ENCODE measurements at regions not wholly inside any gene's neighbourhood (a gene's known extent, or its start where the extent isn't known, plus 50 kb on each side); places are given as distances from the start of the nearest gene placed in this dataset.

DNA sequence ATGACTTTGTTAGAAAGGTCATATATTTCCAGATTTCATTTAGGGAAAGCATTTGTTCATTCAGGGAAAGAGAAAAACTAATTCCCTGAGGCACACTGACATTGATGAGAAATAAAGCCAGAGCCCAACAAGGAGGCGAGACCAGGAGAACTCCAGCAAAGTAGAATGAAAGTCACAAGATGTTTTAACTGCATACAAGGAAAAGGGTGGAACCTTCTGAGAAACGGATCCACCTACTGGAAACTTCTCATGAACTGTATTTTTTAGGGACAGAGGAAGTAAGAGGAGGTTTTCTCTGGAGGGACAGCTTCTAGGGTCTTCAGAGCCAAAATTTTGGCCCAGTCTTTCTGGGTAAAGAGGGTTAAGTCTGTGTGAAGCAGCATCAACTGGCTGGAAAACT lies 548.2 kb upstream of the PIK3C3 start:
- no peak overlapping the region for H3K27ac ChIP-seq
- DNase-seq (ENCODE audit: low read depth, low spot score), result no peak

DNA sequence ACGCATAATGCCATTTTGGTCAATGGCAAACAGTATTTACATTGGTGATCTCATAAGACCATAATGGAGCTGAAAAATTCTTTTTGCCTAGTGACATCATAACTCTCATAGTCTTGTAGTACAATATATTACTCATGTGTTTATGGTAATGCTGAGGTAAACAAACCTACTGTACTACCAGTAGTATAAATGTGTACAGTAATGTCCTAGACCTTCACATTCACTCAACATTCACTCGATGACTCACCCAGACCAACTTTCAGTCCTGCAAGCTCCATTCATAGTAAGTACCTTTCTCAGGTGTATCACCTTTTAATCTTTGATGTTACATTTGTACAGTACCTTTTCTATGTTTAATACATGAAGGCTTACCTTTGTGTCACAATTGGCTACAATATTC lies 558.2 kb upstream of the PIK3C3 start:
- no peak overlapping the region for H3K27ac ChIP-seq
- DNase-seq (ENCODE audit: low read depth, low spot score), result peak; percentile 39

DNA sequence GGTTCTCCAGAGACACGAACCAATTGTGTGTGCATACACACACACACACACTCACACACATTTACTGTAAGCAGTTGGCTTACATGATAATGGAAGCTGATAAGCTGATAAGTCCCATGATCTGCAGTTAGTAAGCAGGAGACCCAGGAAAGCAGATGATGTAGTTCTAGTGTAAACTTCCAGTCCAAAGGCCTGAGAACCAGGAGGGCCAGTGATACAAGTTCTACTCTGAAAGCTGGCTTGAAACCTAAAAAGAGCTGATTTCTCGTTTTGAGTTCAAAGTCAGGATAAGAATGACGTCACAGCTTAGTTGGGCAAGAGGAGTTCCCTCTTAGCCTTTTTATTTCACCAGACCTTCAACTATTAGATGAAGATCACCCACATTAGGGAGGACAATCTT lies 558.8 kb upstream of the PIK3C3 start:
- no peak overlapping the region for H3K27ac ChIP-seq
- DNase-seq (ENCODE audit: low read depth, low spot score), result no peak

DNA sequence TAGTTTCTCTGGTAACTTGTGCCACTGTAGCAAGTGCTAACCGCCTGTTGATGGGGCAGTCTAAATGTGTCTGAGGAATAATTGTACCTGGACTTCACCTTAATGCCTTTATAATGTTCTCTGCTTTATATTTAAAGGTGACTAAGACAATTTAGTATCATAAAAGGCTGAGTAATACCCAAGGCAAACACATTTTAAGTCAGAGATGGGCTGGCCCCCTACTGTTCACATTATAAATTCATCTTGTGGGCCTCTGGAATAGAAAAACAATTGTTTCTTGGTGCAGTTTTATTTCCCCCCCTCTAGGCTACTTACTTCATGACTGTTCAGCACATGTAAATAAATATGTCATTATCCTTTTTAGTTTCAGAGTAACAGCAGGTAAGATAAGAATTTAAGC lies 559.3 kb upstream of the PIK3C3 start:
- H3K27ac ChIP-seq, result no peak overlapping the region
- DNase-seq (ENCODE audit: low read depth, low spot score), result no peak

DNA sequence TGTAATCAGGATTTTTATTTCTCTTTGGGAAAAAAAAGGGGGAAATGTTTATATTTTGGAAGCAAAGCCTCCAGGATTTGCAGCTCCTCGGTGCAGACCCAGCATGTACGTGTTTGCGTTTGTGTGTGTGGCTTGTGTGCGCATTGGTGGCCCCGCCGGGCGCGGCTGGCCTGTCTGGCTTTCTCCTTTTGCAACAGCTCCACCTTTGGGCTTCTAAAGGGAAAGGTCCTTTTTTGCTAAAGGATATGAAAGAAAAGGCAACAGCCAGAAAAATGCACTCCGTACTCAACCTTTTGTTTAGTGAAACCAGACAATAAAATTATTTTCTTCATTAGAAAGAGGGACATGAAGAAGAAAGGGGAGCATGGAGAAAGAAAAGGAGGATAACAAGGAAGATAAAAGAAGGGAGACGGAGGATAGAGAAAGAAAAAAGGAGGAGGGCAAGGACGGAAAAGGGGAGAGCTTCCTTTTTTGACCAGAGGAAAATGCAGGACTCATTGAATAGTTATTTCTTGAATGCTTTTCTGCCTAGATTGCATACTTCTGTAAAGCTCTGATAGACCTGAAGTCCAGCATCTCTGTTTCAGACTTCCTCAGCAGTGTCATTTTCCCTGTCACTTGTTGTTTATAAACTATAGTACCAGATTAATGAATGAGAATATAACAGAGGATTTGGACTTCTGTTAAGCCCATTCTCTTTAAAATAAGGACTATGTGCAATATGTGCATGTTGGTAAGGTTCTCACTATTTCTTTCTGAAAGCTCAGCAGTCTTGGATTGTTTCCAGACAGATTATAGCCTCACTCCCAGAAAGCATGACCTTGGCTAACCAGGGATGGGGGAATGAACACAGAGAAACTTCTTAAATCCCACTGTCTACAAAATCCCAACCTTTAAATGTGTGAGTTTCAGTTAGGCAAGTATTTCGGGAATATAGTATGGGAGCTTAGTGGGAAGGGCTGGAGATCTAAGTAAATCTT lies 563.1 kb upstream of the PIK3C3 start:
- DNase-seq (ENCODE audit: low read depth, low spot score), result no peak
- H3K27ac ChIP-seq, result no peak overlapping the region

DNA sequence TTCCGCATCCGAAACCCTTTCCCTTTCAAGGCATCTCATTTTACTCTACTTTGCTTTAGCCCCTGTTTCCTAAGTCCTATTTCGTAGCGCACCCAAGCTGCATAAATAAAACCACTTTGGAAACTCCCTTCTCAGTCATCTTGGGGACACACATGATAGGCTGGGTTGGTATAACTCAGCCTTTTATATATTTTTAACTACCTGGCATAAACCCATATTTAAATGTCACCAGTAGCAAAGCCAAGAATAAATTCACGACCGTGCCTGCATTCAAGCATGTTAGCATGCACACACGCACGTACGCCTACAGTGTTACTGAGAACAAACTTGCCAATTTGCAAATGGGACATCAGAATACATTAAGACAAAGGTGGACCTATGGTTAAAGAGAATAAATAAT lies 564.7 kb upstream of the PIK3C3 start:
- H3K27ac ChIP-seq, result no peak overlapping the region
- no peak for DNase-seq (ENCODE audit: low read depth, low spot score)

DNA sequence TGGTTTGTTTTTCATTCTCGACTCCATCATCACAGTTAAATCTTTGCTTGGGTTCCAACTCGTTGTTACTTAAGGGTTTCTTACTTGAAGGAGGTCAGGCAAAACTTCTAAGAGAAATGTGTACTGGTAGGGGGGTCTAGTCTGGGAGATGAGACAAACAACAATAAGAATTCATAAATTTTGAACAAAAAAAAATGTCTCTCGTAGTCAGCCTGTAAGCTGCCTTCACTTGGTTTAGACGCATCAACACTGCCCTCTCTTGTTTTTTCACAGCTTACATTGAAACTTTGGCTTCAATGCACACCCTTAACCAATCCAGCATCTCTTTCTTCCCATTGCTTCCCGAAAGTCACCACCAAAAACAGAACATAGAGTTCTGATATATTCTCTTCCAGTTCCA lies 576.4 kb upstream of the PIK3C3 start:
- H3K27ac ChIP-seq, result no peak overlapping the region
- no peak for DNase-seq (ENCODE audit: low read depth, low spot score)

DNA sequence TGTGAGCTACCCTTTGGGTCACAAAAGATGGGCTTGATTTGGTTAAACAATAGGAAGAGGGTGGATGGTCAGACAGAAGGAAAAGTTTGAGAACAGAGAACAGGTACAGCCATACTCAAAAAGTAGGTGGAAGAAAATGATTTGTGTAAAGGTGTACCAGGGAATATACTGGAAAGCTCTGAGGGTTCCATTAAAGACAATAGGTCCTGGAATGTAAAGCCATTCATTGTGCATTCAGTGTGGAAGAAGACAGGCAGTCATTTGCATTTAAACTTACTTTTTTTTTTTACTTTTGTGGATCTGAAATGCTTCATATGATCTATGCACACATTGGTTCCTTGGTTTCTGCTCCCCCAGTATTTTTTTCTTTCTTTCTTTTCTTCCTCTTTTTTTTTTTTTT lies 581.4 kb upstream of the PIK3C3 start:
- no peak overlapping the region for H3K27ac ChIP-seq
- no peak for DNase-seq (ENCODE audit: low read depth, low spot score)

DNA sequence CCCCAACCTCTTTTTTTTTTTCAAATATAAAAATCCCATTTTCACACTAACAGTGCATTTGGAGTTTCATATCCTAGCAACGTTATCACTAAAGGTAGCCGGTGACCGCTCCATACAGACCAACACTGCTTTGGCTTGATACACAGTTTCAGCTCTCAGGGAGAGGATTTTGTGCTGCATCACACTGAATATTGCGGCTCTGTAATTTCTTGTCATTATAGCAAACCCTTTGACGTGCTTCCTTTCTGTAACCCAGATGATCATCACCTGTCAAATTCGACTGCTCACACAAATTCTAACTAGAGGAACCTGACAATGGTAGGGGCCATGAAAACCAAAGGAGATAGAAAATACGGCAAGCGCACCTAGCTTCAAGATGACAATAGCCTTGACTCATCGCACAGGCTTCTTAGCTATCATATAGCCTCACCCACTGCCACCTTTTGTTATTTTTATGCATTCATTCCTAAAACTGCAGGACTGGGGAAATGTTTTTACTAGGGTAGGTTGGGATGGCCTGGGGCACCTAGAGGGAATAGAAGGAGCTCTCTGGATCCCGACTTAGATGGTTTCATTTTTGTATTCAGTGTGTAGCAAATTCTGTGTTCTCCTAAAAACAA lies 582.9 kb upstream of the PIK3C3 start:
- no peak overlapping the region for H3K27ac ChIP-seq
- DNase-seq (ENCODE audit: low read depth, low spot score), result no peak

DNA sequence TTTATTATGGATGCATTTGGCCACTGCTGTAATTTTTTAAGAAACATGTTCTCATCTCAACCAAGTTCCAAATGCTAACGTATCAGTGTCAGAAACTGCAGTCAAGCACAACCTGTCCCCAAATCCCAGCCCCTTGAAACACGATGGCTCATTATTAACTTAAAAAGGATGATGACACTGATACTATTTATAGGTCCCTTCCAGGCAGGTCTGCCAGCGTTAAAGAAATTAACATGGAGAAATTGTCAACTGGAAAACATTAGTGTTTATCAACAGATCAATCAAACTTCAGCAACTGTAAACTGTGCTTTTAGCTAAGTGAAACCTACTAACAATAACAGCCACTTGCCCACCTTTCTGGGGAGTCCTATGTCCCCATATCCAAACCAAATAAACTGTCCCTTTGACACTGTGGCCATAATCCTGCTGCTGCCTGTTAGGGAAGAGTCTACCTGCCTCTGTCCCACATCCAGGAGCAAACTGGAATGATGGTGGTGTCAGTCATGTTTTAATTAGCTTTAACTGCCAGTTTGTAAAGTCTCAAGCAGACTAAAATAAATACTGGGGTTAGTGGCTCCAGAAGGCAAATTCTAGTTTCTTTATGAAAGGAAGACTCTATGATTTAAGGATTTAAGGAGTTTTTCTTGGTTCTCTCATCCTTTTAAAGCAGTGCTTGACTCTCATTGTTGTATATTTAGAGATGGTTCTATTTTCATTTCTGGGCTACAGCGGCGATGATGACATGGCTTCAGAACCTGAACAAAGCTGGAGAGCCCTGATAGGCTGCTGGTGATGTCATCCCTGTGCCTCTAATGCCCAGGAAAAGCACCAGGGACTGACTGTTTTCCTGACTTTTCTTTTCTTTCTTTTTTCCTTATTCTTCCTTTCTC lies 583.6 kb upstream of the PIK3C3 start:
- DNase-seq (ENCODE audit: low read depth, low spot score), result no peak

DNA sequence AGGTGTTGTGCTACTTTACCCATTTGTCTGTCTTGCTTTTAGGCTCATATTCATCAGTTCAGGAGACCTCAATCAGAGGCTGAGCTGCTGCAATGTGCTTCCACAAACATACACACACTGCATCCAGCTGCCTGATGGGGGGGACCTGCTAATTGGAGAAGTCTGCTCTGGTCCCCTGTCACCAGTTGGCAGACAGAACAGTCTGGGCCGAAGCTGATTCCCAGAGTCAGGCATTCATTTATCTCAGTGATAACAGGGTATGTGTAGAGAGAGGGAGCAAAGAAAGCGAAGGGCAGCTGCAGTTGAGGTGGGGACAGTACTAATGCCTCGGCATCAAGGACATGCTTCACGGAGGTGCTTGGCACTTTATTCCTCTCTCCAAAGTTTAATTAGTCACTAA lies 584.3 kb upstream of the PIK3C3 start:
- DNase-seq (ENCODE audit: low read depth, low spot score), result no peak
- H3K27ac ChIP-seq, result no peak overlapping the region

More for the DNA sequence above, 583.6 kb upstream of the PIK3C3 start:
- H3K27ac ChIP-seq, result no peak overlapping the region

DNA sequence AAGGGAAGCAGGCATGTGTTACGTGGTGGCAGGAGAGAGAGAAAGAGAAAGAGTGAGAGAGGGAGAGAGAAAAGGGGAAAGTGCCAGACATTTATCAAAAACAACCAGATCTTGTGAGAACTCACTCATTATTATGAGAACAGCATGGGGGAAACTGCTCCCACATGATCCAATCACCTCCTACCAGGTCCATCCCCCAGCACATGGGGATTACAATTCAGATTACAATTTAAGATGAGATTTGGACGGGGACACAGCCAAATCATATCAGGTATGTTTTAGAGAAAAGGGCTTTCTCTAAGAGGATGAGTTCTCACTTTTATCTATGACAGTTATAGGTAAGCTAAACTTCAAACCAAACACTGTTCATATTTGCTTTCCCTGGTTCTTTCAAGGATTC lies 597.3 kb upstream of the PIK3C3 start:
- H3K27ac ChIP-seq, result no peak overlapping the region
- no peak for DNase-seq (ENCODE audit: low read depth, low spot score)

DNA sequence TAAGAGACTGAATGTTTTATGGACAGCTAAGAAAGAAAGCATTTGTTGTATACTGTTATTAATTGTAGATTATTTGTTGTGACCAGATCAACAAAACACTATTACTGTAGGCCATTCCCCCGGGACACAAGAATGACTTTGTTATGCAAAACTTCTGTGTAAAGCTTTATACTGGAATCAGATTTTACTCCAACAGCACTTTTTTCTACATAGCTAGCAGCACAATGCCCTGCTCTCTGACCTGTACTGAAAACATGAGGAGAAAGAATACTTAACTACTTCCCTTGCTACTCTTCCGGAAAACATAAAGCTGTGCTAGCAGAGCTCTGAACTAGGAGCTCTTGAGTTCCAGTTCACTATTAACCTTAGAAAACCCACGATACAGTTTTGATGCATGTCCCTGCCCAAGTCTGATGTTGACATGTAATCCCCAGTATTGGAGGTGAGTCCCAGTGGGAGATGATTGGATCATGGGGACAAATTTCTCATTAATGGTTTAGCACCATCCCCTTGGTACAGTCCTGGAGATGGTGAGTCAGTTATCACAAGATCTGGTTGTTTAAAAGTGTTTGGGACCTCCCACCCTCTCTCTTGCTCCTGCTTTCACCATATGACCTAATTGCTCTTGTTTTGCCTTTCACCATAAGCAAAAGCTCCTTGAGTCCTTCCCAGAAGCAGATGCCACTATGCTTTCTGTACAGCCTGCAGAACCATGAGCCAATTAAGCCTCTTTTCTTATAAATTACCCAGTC lies 601.1 kb upstream of the PIK3C3 start:
- DNase-seq (ENCODE audit: low read depth, low spot score), result no peak
- no peak overlapping the region for H3K27ac ChIP-seq

DNA sequence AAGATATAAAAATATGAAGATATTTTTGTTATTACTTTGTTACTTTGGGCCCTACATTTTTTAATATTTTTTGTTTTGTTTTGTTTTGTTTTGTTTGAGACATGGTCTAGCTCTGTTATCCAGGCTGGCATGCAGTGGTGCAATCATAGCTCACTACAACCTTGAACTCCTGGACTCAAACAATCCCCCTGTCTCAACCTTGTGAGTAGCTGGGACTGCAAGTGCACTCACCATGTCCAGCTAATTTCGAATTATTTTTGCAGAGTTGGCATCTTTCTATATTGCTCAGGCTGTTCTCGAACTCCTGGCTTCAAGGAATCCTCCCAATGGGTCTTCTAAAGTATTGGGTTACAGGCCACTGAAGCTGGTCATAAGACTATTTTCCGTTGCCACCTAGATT lies 603.6 kb upstream of the PIK3C3 start:
- DNase-seq (ENCODE audit: low read depth, low spot score), result no peak
- no peak overlapping the region for H3K27ac ChIP-seq

DNA sequence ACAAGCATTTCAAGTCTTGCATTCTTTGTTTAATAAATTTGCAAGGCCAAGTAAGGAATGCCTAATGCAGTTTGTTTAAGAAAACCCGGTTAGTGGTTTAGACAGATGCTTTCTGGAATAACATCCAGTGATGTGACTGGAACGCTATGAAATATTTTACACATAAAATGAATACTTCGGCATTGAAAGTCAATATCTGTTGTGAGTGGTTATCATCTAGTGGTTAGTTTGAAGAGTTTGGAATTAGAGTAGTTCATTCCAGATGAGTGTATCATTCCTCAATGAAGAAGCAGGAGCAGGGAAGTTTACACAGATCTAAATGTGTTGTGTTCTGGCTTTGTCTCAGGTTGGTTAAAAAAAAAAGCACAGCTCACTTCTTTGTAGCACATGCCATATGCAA lies 608.0 kb upstream of the PIK3C3 start:
- DNase-seq (ENCODE audit: low read depth, low spot score), result no peak
- no peak overlapping the region for H3K27ac ChIP-seq

DNA sequence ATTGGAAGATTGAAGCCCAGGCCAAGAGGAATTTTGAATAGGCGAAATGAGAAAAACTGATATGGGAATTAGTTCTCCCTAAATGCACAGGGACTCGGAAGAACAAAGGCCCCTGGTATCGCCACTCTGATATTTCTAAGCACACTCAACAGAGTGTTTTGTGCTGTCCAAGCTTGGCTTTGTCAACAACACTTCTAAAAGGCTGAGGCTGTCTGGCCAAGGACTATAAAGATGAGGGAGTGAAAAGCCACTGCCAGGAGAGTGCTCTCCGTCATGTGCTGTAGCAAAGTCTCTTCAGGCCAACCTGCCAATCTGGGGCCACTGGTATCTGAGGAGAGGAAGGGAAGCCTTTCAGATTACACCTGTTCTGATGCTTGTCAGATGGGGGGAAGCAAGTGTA lies 611.2 kb upstream of the PIK3C3 start:
- no peak overlapping the region for H3K27ac ChIP-seq
- DNase-seq (ENCODE audit: low read depth, low spot score), result no peak

DNA sequence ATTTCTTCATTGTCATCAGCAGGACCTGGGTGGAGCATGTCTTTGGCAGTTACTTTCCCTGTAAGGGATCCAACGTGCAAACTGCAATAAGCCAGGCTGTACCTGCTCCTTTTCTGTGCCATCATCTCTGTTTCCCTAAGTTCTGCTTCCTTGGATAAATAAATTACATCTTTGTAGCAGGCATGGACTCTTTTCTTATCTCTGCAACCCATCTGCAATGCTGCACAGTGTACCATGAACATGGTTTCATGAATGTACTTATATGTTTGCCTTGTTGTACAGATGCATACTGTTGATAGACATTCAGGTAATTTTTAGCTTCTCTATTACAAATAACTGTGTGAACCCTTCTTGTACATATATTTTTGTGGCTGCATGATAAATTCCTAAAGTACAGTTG lies 616.7 kb upstream of the PIK3C3 start:
- no peak overlapping the region for H3K27ac ChIP-seq
- DNase-seq (ENCODE audit: low read depth, low spot score), result no peak

DNA sequence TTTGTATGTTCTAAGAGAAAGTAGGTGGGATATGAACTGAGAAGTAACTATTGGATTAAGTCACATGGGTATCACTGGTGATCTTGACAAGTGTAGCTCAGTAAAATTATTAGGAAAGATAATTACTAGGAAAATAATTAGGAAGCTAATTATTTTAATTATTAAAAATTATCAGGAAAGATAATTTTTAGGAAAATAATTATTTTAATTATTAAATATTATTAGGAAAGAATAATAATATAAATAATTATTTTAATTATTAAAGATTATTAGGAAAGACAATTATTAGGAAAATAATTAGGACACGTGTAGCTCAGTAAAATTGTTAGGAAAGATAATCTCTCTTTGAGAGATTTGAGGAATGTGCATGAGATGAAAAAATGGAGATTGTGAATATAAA lies 623.4 kb upstream of the PIK3C3 start:
- H3K27ac ChIP-seq, result no peak overlapping the region
- DNase-seq (ENCODE audit: low read depth, low spot score), result no peak

DNA sequence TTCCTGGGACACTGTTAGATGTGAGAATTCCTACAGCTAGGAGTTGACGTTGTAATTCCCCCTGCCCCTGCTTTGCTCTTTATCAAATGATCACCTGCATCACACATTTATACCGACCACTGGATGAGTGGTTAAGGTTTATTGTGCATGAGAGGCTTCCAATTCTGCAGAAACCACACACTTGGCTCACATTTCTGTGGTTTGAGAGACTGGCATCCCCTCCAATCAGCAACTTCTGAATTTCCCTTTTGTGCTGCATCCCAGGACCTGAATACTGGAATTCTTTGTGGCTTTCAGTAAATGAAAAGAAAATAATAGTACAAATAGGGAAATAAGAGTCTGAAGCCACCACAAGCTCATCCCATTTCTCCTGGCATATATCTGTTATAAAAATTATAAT lies 628.7 kb upstream of the PIK3C3 start:
- no peak for DNase-seq (ENCODE audit: low read depth, low spot score)

DNA sequence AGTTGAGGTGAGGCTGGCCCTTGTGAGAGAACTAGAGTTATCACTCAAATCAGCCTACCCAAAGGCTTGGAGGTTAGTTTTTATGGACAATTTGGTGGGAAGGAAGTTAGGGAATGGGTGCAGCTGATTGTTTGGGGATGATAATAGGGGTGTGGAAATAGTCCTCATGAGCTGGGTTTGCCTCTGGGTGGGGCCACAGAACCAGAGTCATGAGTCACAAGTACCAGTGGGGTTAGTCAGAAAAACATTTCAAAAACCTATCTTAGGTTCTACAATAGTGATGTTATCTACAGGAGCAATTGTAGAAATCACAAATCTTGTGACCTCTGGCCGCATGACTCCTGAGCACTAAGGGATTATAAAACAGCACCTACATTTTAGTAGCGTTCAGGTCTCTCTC lies 630.1 kb upstream of the PIK3C3 start:
- DNase-seq (ENCODE audit: low read depth, low spot score), result peak; percentile 68
- H3K27ac ChIP-seq, result peak overlapping the region; percentile 96

More for the DNA sequence above, 628.7 kb upstream of the PIK3C3 start:
- H3K27ac ChIP-seq, result no peak overlapping the region
